ENCODE measurements at regions not wholly inside any gene's neighbourhood (a gene's known extent, or its start where the extent isn't known, plus 50 kb on each side); places are given as distances from the start of the nearest gene placed in this dataset.
"Not testable (repeated sequence)": the region's sequence is repeated elsewhere in the genome, so short reads cannot be mapped to it uniquely, and the experiment has no call there.

DNA sequence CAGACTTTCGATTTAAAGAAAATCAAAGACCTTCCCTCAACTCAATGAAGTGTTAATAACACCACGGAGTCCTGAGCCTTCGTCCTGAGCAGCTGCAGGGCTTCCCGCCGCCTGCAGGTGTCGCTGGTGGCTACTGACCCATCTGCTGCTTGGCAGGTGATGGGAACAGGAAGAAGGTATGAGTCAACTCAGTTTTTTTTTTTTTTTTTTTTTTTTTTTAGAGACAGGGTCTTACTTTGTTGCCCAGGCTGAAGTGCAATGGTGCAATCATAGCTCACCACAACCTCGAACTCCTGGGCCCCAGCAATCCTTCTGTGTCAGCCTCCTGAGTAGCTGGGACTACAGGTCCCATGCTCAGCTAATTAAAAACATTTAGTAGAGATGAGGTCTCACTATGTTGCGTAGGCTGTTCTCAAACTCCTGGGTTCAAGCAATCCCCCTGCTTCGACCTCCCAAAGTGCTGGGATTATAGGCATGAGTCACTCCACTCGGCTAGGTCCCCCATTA is 185.7 kb upstream of the IL12B start:
- ATAC-seq (peak; percentile 98), DNase-seq (peak; percentile 89)
- intact Hi-C loops (cut with DNase I, micrococcal nuclease), result loop anchor here (1.0 to 5.0 kb wide), 8 partner anchors 59 to 471 kb away; partner anchors contain the start of genes ADRA1B (in 2 of the 2) and IL12B (in 1 of the 2)
- peaks cover 10% of the 10 kb centered on the region for H3K27me3 Mint-ChIP-seq
- H3K4me3 Mint-ChIP-seq, result no peak overlapping the region
- CTCF ChIA-PET, result interaction anchor here (0.6 to 3.1 kb wide), 19 partner anchors 9 to 493 kb away, joined by 3 to 15 read pairs (median 4); partner anchors contain the start of gene TTC1
- no peaks in the 10 kb centered on the region for H3K36me3 Mint-ChIP-seq (ENCODE audit: low read depth)
- no peaks in the 10 kb centered on the region for H3K9me3 Mint-ChIP-seq (ENCODE audit: low read depth)
- POLR2A ChIA-PET, result no interaction called here
- no peak overlapping the region for H3K27ac Mint-ChIP-seq
- peaks cover 9% of the 10 kb centered on the region for H3K4me1 Mint-ChIP-seq

DNA sequence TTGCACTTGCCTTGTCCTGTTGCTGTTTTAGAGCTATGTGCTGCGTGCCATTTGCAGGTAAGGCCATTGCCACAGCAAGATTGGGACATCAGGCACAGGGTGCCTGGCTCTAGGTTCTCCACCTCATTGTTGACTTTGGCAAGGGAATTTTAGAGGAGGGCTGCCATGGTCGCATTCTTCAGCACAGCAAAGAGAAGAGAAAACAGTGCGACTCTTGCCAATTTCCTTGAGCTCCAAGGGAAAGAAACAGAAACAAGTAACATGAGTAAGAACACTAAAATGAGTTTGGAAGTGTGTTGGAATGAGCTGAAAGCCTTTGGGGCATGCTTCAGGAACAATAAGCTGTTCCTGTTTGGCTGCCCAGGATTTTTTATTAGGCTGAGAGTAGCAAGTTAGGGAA is 188.1 kb upstream of the IL12B start:
- intact Hi-C loops (cut with DNase I, micrococcal nuclease), result loop anchor here (5.0 kb wide), 4 partner anchors 61 to 469 kb away; partner anchors contain the start of gene IL12B (in 1 of the 2)
- H3K27ac Mint-ChIP-seq, result no peak overlapping the region

DNA sequence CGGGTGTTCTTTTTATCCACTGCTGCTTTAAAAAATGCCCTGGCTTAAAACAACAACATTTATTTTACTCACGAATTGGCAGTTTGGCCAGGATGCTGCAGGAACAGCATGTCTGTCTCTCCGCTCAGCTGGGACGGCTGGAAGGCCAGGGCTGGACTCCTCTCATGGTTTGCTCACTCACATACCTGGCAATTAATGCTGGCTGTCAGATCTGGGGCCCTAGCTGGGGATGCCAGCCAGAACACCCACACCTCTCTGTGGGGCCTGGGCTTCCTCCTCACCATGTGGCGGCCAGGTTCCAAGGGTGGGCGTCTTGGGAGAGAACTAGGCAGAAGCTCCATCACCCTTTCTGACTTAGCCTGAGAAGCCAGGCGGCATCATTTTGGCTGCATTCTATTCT is 189.1 kb upstream of the IL12B start:
- ChIA-PET CTCF (no interaction called here), POLR2A (no interaction called here)
- Mint-ChIP-seq H3K36me3 (ENCODE audit: low read depth) (no peaks in the 10 kb centered on the region), H3K4me1 (peaks cover 9% of the 10 kb centered on the region), H3K4me3 (no peak overlapping the region), H3K9me3 (ENCODE audit: low read depth) (no peaks in the 10 kb centered on the region), H3K27me3 (peaks cover 11% of the 10 kb centered on the region), H3K27ac (no peak overlapping the region)
- intact Hi-C loops (cut with DNase I, micrococcal nuclease), result loop anchor here (5.0 kb wide), 4 partner anchors 62 to 468 kb away; partner anchors contain the start of gene IL12B (in 1 of the 2)
- DNase-seq (no peak), ATAC-seq (no peak)

More for the DNA sequence above, 188.1 kb upstream of the IL12B start:
- ATAC-seq, result no peak
- no peak for DNase-seq
- Mint-ChIP-seq H3K4me1 (peaks cover 9% of the 10 kb centered on the region), H3K36me3 (ENCODE audit: low read depth) (no peaks in the 10 kb centered on the region), H3K4me3 (no peak overlapping the region), H3K9me3 (ENCODE audit: low read depth) (no peaks in the 10 kb centered on the region), H3K27me3 (peaks cover 10% of the 10 kb centered on the region)
- ChIA-PET POLR2A (no interaction called here), CTCF (interaction anchor here (0.7 to 0.8 kb wide), 2 partner anchors 22 to 232 kb away, joined by 3 read pairs; no protein-coding TSS in a partner anchor)

DNA sequence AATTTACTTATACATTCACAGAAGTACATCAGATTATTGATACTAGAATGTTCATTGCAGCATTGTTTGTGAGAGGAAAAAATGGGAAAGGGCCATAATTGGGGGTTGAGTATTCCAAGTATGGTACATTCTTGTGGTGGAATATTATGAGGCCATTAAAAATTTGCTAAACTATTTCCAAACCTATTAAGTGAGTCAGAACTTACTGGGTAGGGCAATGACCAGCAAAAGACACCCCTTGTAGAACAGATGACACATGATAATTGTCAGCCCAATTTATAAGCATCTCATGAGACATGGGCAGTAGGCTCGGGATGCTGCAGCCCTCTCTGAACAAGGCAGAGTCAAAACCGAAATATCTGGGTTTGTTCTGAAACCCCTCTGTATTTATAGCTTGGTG is 192.6 kb upstream of the IL12B start:
- intact Hi-C loops (cut with DNase I, micrococcal nuclease), result no loop called here
- H3K27me3 Mint-ChIP-seq, result peaks cover 9% of the 10 kb centered on the region
- no peaks in the 10 kb centered on the region for H3K36me3 Mint-ChIP-seq (ENCODE audit: low read depth)
- ATAC-seq (no peak), DNase-seq (no peak)
- H3K27ac Mint-ChIP-seq, result no peak overlapping the region
- CTCF ChIA-PET, result interaction anchor here (0.6 kb wide), 1 partner anchor 442 kb away, joined by 3 read pairs; no protein-coding TSS in a partner anchor
- H3K9me3 Mint-ChIP-seq (ENCODE audit: low read depth), result no peaks in the 10 kb centered on the region
- H3K4me3 Mint-ChIP-seq, result no peak overlapping the region
- POLR2A ChIA-PET, result no interaction called here
- H3K4me1 Mint-ChIP-seq, result no peaks in the 10 kb centered on the region

DNA sequence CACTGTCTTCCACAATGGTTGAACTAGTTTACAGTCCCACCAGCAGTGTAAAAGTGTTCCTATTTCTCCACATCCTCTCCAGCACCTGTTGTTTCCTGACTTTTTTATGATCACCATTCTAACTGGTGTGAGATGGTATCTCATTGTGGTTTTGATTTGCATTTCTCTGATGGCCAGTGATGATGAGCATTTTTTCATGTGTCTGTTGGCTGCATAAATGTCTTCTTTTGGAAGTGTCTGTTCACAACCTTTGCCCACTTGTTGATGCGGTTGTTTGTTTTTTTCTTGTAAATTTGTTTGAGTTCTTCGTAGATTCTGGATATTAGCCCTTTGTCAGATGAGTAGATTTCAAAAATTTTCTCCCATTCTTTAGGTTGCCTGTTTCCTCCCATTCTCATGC is 194.0 kb upstream of the IL12B start:
- DNase-seq; H3K4me3 Mint-ChIP-seq; intact Hi-C loops (cut with DNase I, micrococcal nuclease); H3K4me1 Mint-ChIP-seq; H3K27me3 Mint-ChIP-seq; ATAC-seq; POLR2A ChIA-PET; H3K36me3 Mint-ChIP-seq (ENCODE audit: low read depth); H3K27ac Mint-ChIP-seq; H3K9me3 Mint-ChIP-seq (ENCODE audit: low read depth): not testable (repeated sequence)
- CTCF ChIA-PET, result interaction anchor here (0.7 kb wide), 1 partner anchor 17 kb away, joined by 3 read pairs; no protein-coding TSS in a partner anchor

DNA sequence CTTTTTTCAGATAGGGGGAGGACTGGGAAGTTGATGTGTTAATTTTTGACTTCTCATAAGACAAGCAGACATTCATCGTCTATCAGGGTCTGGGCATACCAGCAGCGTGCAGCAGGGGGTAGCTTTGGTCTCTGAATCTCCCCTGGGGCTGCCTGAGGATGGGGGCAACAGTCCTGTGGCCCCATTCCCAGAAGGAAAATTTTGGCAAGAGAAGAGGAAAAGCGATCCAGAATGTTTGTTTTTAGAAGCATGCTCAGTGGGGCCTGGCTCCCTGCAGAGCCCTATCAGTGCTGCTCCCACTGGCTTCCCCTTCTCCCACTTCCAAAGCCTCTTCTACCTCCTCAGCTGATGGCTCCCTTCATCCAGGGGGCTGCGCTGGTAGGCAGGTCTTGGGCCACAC is 194.8 kb upstream of the IL12B start:
- Mint-ChIP-seq H3K27me3 (peaks cover 3% of the 10 kb centered on the region), H3K27ac (no peak overlapping the region), H3K4me3 (no peak overlapping the region), H3K4me1 (no peaks in the 10 kb centered on the region), H3K9me3 (ENCODE audit: low read depth) (peaks cover 7% of the 10 kb centered on the region), H3K36me3 (ENCODE audit: low read depth) (no peaks in the 10 kb centered on the region)
- ChIA-PET CTCF (interaction anchor here (0.7 kb wide), 1 partner anchor 18 kb away, joined by 3 read pairs; no protein-coding TSS in a partner anchor), POLR2A (no interaction called here)
- DNase-seq, result no peak
- intact Hi-C loops (cut with DNase I, micrococcal nuclease), result no loop called here
- no peak for ATAC-seq

DNA sequence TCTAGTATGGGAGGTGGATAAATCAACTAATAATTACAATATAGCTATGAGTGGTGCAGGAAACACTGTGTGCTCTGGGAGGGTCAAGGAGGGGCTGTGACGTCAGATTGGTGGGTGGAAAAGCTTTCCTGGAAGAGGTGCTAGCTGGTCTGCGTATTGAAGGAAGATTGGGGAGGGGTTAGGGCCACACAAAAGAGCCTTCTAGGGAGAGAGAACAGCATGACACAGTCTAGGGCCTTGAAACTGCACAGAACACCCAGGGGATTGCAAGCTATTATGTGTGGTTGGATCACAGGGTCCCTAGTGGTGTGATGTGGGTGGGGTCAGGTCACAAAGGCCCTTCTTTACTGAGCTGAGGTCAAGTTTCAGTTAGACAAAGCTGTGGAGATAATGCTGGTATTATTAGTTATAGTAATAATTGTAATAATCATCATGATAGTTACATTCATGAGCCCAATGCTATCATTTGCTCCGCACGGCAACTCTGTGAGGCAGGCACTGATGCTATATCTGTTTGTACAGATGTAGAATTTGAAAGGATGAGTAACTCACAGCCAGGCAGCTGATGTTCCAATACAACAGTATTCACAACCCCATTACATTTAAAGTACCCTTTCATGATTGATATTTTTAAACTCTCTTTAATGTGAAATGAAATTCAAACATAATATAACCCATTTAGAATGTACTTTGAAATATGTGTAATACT is 197.4 kb upstream of the IL12B start:
- POLR2A ChIA-PET, result interaction anchor here (0.6 kb wide), 1 partner anchor 99 kb away, joined by 3 read pairs; no protein-coding TSS in a partner anchor
- intact Hi-C loops (cut with DNase I, micrococcal nuclease), result no loop called here
- no peaks in the 10 kb centered on the region for H3K36me3 Mint-ChIP-seq (ENCODE audit: low read depth)
- H3K9me3 Mint-ChIP-seq (ENCODE audit: low read depth), result peaks cover 7% of the 10 kb centered on the region
- no peak for ATAC-seq
- H3K27me3 Mint-ChIP-seq, result peaks cover 3% of the 10 kb centered on the region
- H3K4me3 Mint-ChIP-seq, result no peak overlapping the region
- DNase-seq, result no peak
- no peak overlapping the region for H3K27ac Mint-ChIP-seq
- no peaks in the 10 kb centered on the region for H3K4me1 Mint-ChIP-seq
- CTCF ChIA-PET, result interaction anchor here (0.6 to 1.5 kb wide), 3 partner anchors 11 to 142 kb away, joined by 3 to 4 read pairs (median 3); no protein-coding TSS in a partner anchor

DNA sequence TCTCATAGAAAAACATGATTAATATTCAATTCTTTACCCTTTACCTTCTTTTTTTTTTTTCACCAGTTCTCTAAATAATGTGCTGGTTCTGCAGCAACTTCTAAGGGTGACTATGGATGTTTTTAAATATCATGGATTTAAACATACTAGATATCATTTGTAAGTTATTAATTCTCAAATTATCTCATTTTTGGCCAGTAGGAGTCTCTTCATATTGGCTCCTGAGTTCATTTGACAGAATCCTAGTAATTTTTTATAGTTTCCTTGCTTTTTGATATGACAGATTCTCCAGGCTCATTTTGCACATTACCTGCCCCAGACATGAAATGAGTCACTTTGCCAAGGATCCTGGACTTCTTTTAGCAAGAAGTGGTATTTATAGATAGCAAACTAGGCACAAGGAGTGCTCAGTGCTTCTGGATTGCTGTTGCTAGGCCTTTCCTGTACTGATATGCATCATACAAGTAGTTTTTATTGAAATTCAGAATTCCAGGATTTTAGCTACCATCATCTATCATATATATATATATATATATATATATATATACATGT is 201.3 kb upstream of the IL12B start:
- H3K27me3 Mint-ChIP-seq, result no peaks in the 10 kb centered on the region
- ATAC-seq, result no peak
- no peak overlapping the region for H3K4me3 Mint-ChIP-seq
- H3K27ac Mint-ChIP-seq, result no peak overlapping the region
- ChIA-PET POLR2A (no interaction called here), CTCF (no interaction called here)
- H3K4me1 Mint-ChIP-seq, result no peaks in the 10 kb centered on the region
- H3K9me3 Mint-ChIP-seq (ENCODE audit: low read depth), result peaks cover 7% of the 10 kb centered on the region
- intact Hi-C loops (cut with DNase I, micrococcal nuclease), result no loop called here
- H3K36me3 Mint-ChIP-seq (ENCODE audit: low read depth), result no peaks in the 10 kb centered on the region
- no peak for DNase-seq

DNA sequence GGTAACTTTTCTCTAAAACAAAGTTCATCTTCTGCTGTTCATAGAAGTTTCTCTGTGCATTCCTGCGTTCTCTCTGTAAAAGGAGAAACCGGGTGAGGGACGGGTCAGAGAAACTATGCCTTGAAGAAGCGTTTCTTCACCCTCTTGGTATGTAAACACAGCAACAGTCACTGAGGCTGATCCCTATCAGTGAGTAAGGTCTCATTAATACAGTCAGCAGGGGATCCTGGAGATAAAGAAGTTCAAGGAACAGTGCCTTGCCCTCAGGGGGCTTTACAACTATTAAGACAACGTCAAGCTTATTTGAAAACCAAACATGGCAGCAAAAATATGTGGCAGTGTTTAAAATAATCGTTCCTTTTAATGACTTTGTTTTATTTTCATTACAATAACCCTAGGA is 202.9 kb upstream of the IL12B start:
- intact Hi-C loops (cut with DNase I, micrococcal nuclease), result no loop called here
- DNase-seq, result no peak
- Mint-ChIP-seq H3K27me3 (peaks cover 6% of the 10 kb centered on the region), H3K36me3 (ENCODE audit: low read depth) (no peaks in the 10 kb centered on the region), H3K4me1 (no peaks in the 10 kb centered on the region), H3K4me3 (no peak overlapping the region), H3K27ac (no peak overlapping the region), H3K9me3 (ENCODE audit: low read depth) (peaks cover 7% of the 10 kb centered on the region)
- POLR2A ChIA-PET, result no interaction called here
- CTCF ChIA-PET, result no interaction called here
- no peak for ATAC-seq

DNA sequence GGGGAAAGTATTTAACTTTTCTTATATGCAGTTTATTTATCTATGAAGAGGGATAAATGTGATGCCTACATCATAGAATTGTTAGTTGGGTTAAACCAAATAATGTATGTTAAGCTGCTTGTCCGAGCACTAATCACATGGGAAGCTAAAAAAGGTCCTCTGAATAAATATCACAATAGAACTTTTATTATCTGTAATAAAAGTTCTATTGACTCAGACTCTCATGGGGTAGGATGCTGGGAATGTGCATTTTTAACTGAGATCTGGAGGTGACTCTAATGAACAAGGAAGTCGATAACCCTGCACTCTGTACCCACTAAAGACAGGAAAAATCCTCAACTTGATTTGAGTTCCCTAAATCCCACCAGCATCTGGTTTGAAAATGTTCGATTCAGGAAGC is 205.9 kb upstream of the IL12B start:
- Mint-ChIP-seq H3K4me3 (no peak overlapping the region), H3K36me3 (ENCODE audit: low read depth) (no peaks in the 10 kb centered on the region), H3K4me1 (no peaks in the 10 kb centered on the region), H3K9me3 (ENCODE audit: low read depth) (no peaks in the 10 kb centered on the region), H3K27ac (no peak overlapping the region), H3K27me3 (peaks cover 6% of the 10 kb centered on the region)
- POLR2A ChIA-PET, result no interaction called here
- CTCF ChIA-PET, result no interaction called here
- DNase-seq (no peak), ATAC-seq (no peak)
- intact Hi-C loops (cut with DNase I, micrococcal nuclease), result no loop called here

DNA sequence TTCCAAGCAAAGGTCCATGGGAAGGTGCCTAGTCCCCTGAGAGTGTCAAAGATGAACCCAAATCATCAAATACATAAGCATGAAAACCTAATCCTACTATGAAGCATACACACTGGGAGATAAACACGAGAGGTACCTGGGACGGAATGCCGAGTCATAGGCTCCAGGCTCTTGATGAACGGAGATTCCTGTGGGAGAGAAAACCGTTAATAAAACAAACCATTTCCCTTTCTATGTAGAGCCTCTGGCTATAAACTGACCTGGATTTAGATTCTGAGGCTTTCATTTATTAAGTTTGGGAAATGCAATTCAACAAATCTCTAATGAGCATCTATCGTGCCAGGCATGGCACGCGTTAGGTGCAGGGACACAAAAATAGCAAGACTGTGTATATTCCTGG is 206.4 kb upstream of the IL12B start:
- Mint-ChIP-seq H3K27me3 (peaks cover 6% of the 10 kb centered on the region), H3K4me3 (no peak overlapping the region), H3K36me3 (ENCODE audit: low read depth) (no peaks in the 10 kb centered on the region), H3K27ac (no peak overlapping the region), H3K4me1 (no peaks in the 10 kb centered on the region), H3K9me3 (ENCODE audit: low read depth) (no peaks in the 10 kb centered on the region)
- POLR2A ChIA-PET, result no interaction called here
- ATAC-seq (no peak), DNase-seq (no peak)
- CTCF ChIA-PET, result no interaction called here
- intact Hi-C loops (cut with DNase I, micrococcal nuclease), result no loop called here

DNA sequence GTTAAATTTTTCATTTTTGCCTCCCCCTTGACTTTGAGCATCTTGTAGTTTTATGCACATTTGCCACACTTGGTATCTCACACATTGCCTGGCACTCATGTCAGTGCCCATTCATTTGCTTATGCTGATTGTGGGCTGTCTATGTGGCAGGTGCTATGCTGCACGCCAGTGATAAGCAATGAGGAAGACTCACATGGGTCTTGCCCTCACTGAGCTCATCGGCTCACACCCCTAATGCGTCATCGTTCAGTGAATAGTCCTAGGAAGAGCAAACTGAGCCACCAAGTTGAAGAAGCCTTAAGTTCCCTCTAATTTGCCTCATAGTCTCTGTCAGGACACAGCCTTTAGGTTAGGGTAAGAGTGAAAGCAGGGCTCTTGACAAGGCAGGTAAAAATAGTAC is 209.4 kb upstream of the IL12B start:
- CTCF ChIA-PET, result no interaction called here

More for the DNA sequence above, 209.4 kb upstream of the IL12B start:
- H3K36me3 Mint-ChIP-seq (ENCODE audit: low read depth), result no peaks in the 10 kb centered on the region
- DNase-seq (no peak), ATAC-seq (no peak)
- no peak overlapping the region for H3K27ac Mint-ChIP-seq
- intact Hi-C loops (cut with DNase I, micrococcal nuclease), result no loop called here
- POLR2A ChIA-PET, result no interaction called here
- H3K4me1 Mint-ChIP-seq, result no peaks in the 10 kb centered on the region
- peaks cover 9% of the 10 kb centered on the region for H3K27me3 Mint-ChIP-seq
- no peak overlapping the region for H3K4me3 Mint-ChIP-seq
- H3K9me3 Mint-ChIP-seq (ENCODE audit: low read depth), result no peaks in the 10 kb centered on the region

Measured in activated CD4-positive, alpha-beta T cell treated with anti-CD3 and anti-CD28 coated beads for 36 hours (primary cell).